Osteocyte (in vitro differentiated cells): ENCODE measurements at regions not wholly inside any gene's neighbourhood (a gene's known extent, or its start where the extent isn't known, plus 50 kb on each side); places are given as distances from the start of the nearest gene placed in this dataset.

ENCODE experiments used
- DNase-seq: peaks from one replicate; pipeline ENCODE4 v3.0.0; 2021; ENCODE audit warnings: mixed read lengths; ENCODE audit not compliant: unreplicated experiment; ENCODE audit errors: extremely low spot score
- H3K27ac Mint-ChIP-seq: one replicate; pipeline ENCODE4 v1.8.0; 2021; ENCODE audit warnings: mild to moderate bottlenecking, mixed read lengths; ENCODE audit not compliant: unreplicated experiment
- H3K27me3 Mint-ChIP-seq: one replicate; pipeline ENCODE4 v1.8.0; 2021; ENCODE audit warnings: mixed read lengths; ENCODE audit not compliant: unreplicated experiment
- H3K36me3 Mint-ChIP-seq: one replicate; pipeline ENCODE4 v1.8.0; 2021; ENCODE audit warnings: mixed read lengths; ENCODE audit not compliant: unreplicated experiment
- H3K4me1 Mint-ChIP-seq: one replicate; pipeline ENCODE4 v1.8.0; 2021; ENCODE audit warnings: mixed read lengths; ENCODE audit not compliant: unreplicated experiment
- H3K4me3 Mint-ChIP-seq: one replicate; pipeline ENCODE4 v1.8.0; 2021; ENCODE audit warnings: mild to moderate bottlenecking, moderate library complexity, mixed read lengths; ENCODE audit not compliant: unreplicated experiment
- H3K9me3 Mint-ChIP-seq: one replicate; pipeline ENCODE4 v1.8.0; 2021; ENCODE audit warnings: mixed read lengths; ENCODE audit not compliant: unreplicated experiment
- TF ChIP-seq, protein P1 (sequence below): fragments of 200-600 bp; sonication (generic); IDR thresholded peaks from 2 replicates; pipeline ENCODE4 v1.5.0; 2021; ENCODE audit warnings: antibody characterized with exemption, mild to moderate bottlenecking, moderate library complexity

DNA sequence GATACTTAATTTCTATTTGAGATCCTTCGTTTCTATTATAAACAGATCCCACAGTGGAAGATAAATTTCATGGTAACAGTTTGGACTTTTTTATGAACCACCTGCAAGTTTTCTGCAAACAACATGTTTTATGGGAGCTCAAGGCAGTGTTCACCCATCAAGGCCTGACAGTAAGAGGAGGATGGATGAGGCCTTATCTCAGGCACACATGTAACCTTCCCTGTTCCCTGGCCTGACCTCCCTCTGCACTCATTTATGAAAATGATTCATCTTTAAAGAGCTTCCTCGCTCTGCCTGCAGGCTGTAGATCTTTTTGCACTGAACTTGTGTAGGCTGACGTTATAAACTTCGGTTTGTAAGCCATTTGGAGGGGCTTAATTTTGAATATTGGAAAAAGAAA is 500.1 kb downstream of the GATA3 start:
- no peak for DNase-seq
- no peak overlapping the region for H3K27ac Mint-ChIP-seq
- H3K9me3 Mint-ChIP-seq: peaks cover 48% of the 10 kb centered on the region
- no peak overlapping the region for H3K4me3 Mint-ChIP-seq
- H3K36me3 Mint-ChIP-seq: no peaks in the 10 kb centered on the region
- TF ChIP-seq, protein P1, sequence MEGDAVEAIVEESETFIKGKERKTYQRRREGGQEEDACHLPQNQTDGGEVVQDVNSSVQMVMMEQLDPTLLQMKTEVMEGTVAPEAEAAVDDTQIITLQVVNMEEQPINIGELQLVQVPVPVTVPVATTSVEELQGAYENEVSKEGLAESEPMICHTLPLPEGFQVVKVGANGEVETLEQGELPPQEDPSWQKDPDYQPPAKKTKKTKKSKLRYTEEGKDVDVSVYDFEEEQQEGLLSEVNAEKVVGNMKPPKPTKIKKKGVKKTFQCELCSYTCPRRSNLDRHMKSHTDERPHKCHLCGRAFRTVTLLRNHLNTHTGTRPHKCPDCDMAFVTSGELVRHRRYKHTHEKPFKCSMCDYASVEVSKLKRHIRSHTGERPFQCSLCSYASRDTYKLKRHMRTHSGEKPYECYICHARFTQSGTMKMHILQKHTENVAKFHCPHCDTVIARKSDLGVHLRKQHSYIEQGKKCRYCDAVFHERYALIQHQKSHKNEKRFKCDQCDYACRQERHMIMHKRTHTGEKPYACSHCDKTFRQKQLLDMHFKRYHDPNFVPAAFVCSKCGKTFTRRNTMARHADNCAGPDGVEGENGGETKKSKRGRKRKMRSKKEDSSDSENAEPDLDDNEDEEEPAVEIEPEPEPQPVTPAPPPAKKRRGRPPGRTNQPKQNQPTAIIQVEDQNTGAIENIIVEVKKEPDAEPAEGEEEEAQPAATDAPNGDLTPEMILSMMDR: no peak
- H3K4me1 Mint-ChIP-seq: no peaks in the 10 kb centered on the region
- no peaks in the 10 kb centered on the region for H3K27me3 Mint-ChIP-seq

DNA sequence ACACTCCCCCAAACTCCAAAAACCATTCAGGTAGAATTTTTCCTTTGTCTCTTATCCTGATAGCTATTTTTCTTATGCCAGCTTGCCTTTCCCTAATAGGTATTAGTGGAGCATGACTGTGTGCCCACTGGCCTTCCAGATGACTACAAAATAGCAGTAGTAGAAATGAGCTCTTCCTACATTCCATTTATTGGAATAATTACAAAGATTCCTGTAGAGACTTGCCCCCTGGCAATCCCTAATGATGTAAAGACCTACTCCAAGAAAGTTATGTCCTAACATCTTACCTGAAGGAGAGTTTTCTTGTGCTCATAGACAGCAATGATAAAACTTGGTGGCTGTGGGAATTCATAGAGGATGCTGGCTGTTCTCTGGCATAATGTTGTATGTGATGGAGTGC is 501.8 kb downstream of the GATA3 start:
- Mint-ChIP-seq H3K27me3 (no peaks in the 10 kb centered on the region), H3K9me3 (peaks cover 42% of the 10 kb centered on the region), H3K4me3 (no peak overlapping the region), H3K27ac (no peak overlapping the region), H3K36me3 (no peaks in the 10 kb centered on the region), H3K4me1 (no peaks in the 10 kb centered on the region)
- TF ChIP-seq, protein P1: no peak
- no peak for DNase-seq

DNA sequence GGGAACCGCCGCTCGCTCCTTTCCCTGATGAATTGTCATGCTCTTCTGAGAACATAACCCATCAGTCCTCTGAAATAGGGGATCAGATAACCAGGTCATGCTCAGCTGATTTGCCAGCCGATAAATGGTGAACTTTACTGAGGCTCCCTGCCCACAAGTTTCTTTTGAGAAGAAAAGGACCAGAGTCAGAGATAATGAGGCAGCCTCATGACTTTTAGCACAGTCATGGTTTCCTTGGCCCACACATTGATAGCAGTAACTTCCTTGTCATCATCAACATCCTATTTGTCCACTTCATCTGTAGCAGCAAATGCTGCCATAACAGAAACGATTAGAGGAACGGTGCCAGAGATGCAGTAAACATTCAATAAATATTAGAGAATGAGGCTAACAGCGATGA is 509.0 kb downstream of the GATA3 start:
- Mint-ChIP-seq H3K36me3 (no peaks in the 10 kb centered on the region), H3K4me1 (no peaks in the 10 kb centered on the region), H3K9me3 (peaks cover 33% of the 10 kb centered on the region), H3K27me3 (no peaks in the 10 kb centered on the region), H3K4me3 (no peak overlapping the region), H3K27ac (no peak overlapping the region)
- TF ChIP-seq, protein P1: no peak
- DNase-seq: no peak

DNA sequence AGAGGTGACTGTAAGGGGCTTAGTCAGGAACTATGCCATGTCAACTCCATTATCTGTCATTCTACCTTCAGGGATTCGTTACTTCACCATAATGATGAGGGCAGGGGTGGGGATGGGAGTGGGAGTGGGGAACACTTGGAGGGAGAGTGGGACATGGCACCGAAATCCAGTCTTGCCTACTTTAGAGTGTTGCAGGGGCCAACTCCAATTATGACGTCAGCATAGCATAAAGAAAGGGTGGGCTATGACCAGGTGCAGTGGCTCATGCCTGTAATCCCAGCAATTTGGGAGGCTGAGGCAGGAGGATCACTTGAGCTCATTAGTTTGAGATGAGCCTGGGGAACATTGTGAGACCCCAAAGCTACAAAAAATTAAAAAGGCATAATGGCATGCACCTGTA is 512.2 kb downstream of the GATA3 start:
- Mint-ChIP-seq H3K27ac (no peak overlapping the region), H3K9me3 (peaks cover 39% of the 10 kb centered on the region), H3K4me3 (no peak overlapping the region), H3K4me1 (no peaks in the 10 kb centered on the region), H3K27me3 (no peaks in the 10 kb centered on the region), H3K36me3 (no peaks in the 10 kb centered on the region)
- TF ChIP-seq, protein P1: no peak
- no peak for DNase-seq

DNA sequence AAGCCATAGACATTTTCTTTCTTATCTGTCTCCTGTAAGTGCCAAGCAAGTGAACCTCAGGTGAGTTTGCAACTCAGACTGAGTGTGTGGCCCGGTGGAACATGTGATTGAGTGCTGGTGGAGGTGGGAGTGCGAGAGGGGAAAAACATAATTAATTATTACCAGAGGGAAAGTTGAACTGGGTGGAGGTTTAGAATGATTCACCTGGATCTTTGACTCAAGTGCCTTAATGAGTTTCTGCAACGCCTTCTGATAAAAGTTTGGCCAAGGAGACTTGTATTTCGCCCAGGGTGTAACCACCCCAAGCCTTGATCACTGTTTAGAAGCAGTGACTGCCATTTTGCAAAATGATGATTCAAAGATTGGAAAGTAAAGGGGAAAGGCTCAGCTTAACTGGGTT is 513.9 kb downstream of the GATA3 start:
- Mint-ChIP-seq H3K4me1 (no peaks in the 10 kb centered on the region), H3K4me3 (no peak overlapping the region), H3K27me3 (no peaks in the 10 kb centered on the region), H3K27ac (no peak overlapping the region), H3K9me3 (peaks cover 32% of the 10 kb centered on the region), H3K36me3 (no peaks in the 10 kb centered on the region)
- TF ChIP-seq, protein P1: no peak
- DNase-seq: no peak
